ENCODE measurements at regions not wholly inside any gene's neighbourhood (a gene's known extent, or its start where the extent isn't known, plus 50 kb on each side); places are given as distances from the start of the nearest gene placed in this dataset.

GRCh38 chr21:35352793-35353192, 303.7 kb upstream of the RUNX1 start:
- TF ChIP-seq CTCF (IDR thresholded peaks at IDR 0.05; ENCODE audit: low read depth, low read length, poor library complexity, severe bottlenecking): no peak
- TF ChIP-seq EZH2phosphoT487 (IDR thresholded peaks at IDR 0.05; ENCODE audit: borderline replicate concordance, low read length): no peak
- Histone ChIP-seq H3K27me3 (ENCODE audit: control insufficient read depth, low read length) (no peaks in the 10 kb centered on the region), H3K27ac (ENCODE audit: low read depth, low read length) (no peak overlapping the region), H4K20me1 (ENCODE audit: control insufficient read depth, insufficient read depth, low read depth, low read length) (no peaks in the 10 kb centered on the region), H3K9me3 (ENCODE audit: control insufficient read depth, insufficient read depth, low read length) (no peaks in the 10 kb centered on the region), H3K36me3 (ENCODE audit: control insufficient read depth, low read length) (no peaks in the 10 kb centered on the region), H3K4me2 (ENCODE audit: low read length) (no peak overlapping the region), H3K4me3 (ENCODE audit: low read length) (no peak overlapping the region), H3K79me2 (ENCODE audit: control insufficient read depth, low read length) (no peaks in the 10 kb centered on the region), H3K4me1 (ENCODE audit: control insufficient read depth, low read length) (no peaks in the 10 kb centered on the region), H3K9me2 (replicated peaks; ENCODE audit: control insufficient read depth, low read length) (no peaks in the 10 kb centered on the region), H3F3A (ENCODE audit: control insufficient read depth, insufficient read depth) (no peaks in the 10 kb centered on the region)

GRCh38 chr21:35352066-35352770, 303.1 kb upstream of the RUNX1 start:
- H3F3A ChIP-seq (ENCODE audit: control insufficient read depth, insufficient read depth): no peaks in the 10 kb centered on the region
- no peaks in the 10 kb centered on the region for H3K79me2 ChIP-seq (ENCODE audit: control insufficient read depth, low read length)
- H3K27me3 ChIP-seq (ENCODE audit: control insufficient read depth, low read length): no peaks in the 10 kb centered on the region
- H3K4me3 ChIP-seq (ENCODE audit: low read length): no peak overlapping the region
- H3K9me2 ChIP-seq (replicated peaks; ENCODE audit: control insufficient read depth, low read length): no peaks in the 10 kb centered on the region
- no peaks in the 10 kb centered on the region for H3K36me3 ChIP-seq (ENCODE audit: control insufficient read depth, low read length)
- H3K4me1 ChIP-seq (ENCODE audit: control insufficient read depth, low read length): no peaks in the 10 kb centered on the region
- no peaks in the 10 kb centered on the region for H3K9me3 ChIP-seq (ENCODE audit: control insufficient read depth, insufficient read depth, low read length)
- no peak overlapping the region for H3K4me2 ChIP-seq (ENCODE audit: low read length)
- H4K20me1 ChIP-seq (ENCODE audit: control insufficient read depth, insufficient read depth, low read depth, low read length): no peaks in the 10 kb centered on the region
- no peak overlapping the region for H3K27ac ChIP-seq (ENCODE audit: low read depth, low read length)
- TF ChIP-seq EZH2phosphoT487 (IDR thresholded peaks at IDR 0.05; ENCODE audit: borderline replicate concordance, low read length) (no peak), CTCF (IDR thresholded peaks at IDR 0.05; ENCODE audit: low read depth, low read length, poor library complexity, severe bottlenecking) (no peak)

- no peaks in the 10 kb centered on the region for H3K27me3 ChIP-seq (ENCODE audit: control insufficient read depth, low read length)
- no peaks in the 10 kb centered on the region for H3K79me2 ChIP-seq (ENCODE audit: control insufficient read depth, low read length)
- no peak overlapping the region for H3K4me2 ChIP-seq (ENCODE audit: low read length)
- no peaks in the 10 kb centered on the region for H4K20me1 ChIP-seq (ENCODE audit: control insufficient read depth, insufficient read depth, low read depth, low read length)
- no peaks in the 10 kb centered on the region for H3K9me2 ChIP-seq (replicated peaks; ENCODE audit: control insufficient read depth, low read length)
- H3K36me3 ChIP-seq (ENCODE audit: control insufficient read depth, low read length): no peaks in the 10 kb centered on the region
- H3F3A ChIP-seq (ENCODE audit: control insufficient read depth, insufficient read depth): no peaks in the 10 kb centered on the region
- H3K4me3 ChIP-seq (ENCODE audit: low read length): no peak overlapping the region
- no peak for TF ChIP-seq EZH2phosphoT487 (IDR thresholded peaks at IDR 0.05; ENCODE audit: borderline replicate concordance, low read length)
- no peak for TF ChIP-seq CTCF (IDR thresholded peaks at IDR 0.05; ENCODE audit: low read depth, low read length, poor library complexity, severe bottlenecking)
- no peaks in the 10 kb centered on the region for H3K4me1 ChIP-seq (ENCODE audit: control insufficient read depth, low read length)
- no peaks in the 10 kb centered on the region for H3K9me3 ChIP-seq (ENCODE audit: control insufficient read depth, insufficient read depth, low read length)
- H3K27ac ChIP-seq (ENCODE audit: low read depth, low read length): no peak overlapping the region
Measured at GRCh38 chr21:35351434-35351833, 302.3 kb upstream of the RUNX1 start.

All from DOHH2 (cell line).